ENCODE measurements at regions not wholly inside any gene's neighbourhood (a gene's known extent, or its start where the extent isn't known, plus 50 kb on each side); places are given as distances from the start of the nearest gene placed in this dataset.
"Not testable (repeated sequence)": the region's sequence is repeated elsewhere in the genome, so short reads cannot be mapped to it uniquely, and the experiment has no call there.

DNA sequence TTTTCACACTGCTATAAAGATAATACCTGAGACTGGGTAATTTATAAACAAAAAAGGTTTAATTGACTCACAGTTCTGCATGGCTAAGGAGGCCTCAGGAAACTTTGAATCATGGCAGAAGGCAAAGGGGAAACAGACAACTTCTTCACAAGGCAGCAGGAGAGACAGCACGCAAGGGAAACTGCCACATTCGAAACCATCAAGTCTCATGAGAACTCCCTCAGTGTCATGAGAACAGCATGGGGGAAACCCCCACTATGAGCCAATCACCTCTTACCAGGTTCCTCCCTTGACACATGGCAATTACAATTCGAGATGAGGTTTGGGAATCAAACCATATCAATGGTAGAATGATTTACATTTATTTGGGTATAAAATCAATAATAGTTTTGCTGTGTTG is 558.5 kb downstream of the TMTC2 start:
- no peaks in the 10 kb centered on the region for H3K4me1 ChIP-seq
- ATAC-seq = no peak
- H3K4me3 ChIP-seq = no peak overlapping the region
- TF ChIP-seq, protein P1, sequence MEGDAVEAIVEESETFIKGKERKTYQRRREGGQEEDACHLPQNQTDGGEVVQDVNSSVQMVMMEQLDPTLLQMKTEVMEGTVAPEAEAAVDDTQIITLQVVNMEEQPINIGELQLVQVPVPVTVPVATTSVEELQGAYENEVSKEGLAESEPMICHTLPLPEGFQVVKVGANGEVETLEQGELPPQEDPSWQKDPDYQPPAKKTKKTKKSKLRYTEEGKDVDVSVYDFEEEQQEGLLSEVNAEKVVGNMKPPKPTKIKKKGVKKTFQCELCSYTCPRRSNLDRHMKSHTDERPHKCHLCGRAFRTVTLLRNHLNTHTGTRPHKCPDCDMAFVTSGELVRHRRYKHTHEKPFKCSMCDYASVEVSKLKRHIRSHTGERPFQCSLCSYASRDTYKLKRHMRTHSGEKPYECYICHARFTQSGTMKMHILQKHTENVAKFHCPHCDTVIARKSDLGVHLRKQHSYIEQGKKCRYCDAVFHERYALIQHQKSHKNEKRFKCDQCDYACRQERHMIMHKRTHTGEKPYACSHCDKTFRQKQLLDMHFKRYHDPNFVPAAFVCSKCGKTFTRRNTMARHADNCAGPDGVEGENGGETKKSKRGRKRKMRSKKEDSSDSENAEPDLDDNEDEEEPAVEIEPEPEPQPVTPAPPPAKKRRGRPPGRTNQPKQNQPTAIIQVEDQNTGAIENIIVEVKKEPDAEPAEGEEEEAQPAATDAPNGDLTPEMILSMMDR (IDR thresholded peaks at IDR 0.05) = no peak
- no peaks in the 10 kb centered on the region for H3K9me3 ChIP-seq
- H3K27ac ChIP-seq = no peak overlapping the region
- H3K36me3 ChIP-seq = no peaks in the 10 kb centered on the region
- intact Hi-C loops (cut with DNase I) = no loop called here
- H3K27me3 ChIP-seq = no peaks in the 10 kb centered on the region
- DNase-seq = no peak

DNA sequence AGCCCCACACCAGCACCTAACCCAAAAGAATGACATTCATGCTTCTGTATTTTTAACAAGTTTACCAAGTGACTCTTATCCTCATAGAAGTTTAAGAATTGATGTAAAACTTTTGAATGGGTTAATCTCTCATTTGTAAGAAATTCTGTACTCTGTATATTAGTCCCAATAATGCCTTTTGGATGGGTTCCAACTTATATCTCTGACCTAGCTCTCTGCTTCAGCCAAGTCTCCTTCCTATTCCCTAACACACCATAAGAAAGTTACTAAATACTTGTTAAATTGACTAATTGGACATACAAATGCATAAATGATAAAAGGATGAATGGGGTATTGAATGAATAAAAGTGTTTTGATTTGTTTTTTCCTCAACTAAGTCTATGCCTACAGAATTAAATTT is 557.3 kb downstream of the TMTC2 start:
- ATAC-seq (no peak), DNase-seq (peak in 1 of 4 donors; percentile 18)
- H3K27ac ChIP-seq = no peak overlapping the region
- H3K4me3 ChIP-seq = no peak overlapping the region
- H3K4me1 ChIP-seq = no peaks in the 10 kb centered on the region
- intact Hi-C loops (cut with DNase I) = no loop called here
- TF ChIP-seq, protein P1 (IDR thresholded peaks at IDR 0.05) = no peak
- H3K27me3 ChIP-seq = no peaks in the 10 kb centered on the region
- no peaks in the 10 kb centered on the region for H3K36me3 ChIP-seq
- no peaks in the 10 kb centered on the region for H3K9me3 ChIP-seq

DNA sequence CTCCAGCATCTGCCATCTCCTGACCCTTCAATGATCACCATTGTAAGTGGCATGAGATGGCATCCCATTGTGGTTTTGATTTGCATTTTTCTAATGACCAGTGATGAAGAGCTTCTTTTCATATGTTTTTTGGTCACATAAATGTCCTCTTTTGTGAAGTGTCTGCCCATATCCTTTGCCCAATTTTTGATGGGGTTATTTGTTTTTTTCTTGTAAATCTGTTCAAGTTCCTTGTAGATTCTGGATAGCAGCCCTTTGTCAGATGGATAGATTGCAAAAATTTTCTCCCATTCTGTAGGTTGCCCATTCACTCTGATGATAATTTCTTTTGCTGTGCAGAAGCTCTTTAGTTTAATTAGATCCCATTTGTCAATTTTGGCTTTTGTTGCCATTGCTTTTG is 547.3 kb downstream of the TMTC2 start:
- H3K9me3 ChIP-seq; H3K27ac ChIP-seq; ATAC-seq; H3K36me3 ChIP-seq; H3K4me1 ChIP-seq; DNase-seq; H3K4me3 ChIP-seq; intact Hi-C loops (cut with DNase I); H3K27me3 ChIP-seq: not testable (repeated sequence)

DNA sequence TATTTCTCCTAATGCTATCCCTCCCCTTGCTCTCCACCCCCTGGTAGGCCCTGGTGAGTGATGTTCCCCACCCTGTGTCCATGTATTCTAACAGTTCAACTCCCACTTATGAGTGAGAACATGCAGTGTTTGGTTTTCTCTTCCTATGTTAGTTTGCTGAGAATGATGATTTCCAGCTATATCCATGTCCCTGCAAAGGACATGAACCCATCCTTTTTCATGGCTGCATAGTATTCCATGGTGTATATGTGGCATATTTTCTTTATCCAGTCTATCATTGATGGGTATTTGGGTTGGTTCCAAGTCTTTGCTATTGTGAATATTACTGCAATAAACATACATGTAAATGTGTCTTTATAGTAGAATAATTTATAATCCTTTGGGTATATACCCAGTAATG is 540.3 kb downstream of the TMTC2 start:
- ATAC-seq; intact Hi-C loops (cut with DNase I); H3K4me1 ChIP-seq; H3K36me3 ChIP-seq; DNase-seq; H3K27ac ChIP-seq; H3K27me3 ChIP-seq; H3K4me3 ChIP-seq; H3K9me3 ChIP-seq: not testable (repeated sequence)

DNA sequence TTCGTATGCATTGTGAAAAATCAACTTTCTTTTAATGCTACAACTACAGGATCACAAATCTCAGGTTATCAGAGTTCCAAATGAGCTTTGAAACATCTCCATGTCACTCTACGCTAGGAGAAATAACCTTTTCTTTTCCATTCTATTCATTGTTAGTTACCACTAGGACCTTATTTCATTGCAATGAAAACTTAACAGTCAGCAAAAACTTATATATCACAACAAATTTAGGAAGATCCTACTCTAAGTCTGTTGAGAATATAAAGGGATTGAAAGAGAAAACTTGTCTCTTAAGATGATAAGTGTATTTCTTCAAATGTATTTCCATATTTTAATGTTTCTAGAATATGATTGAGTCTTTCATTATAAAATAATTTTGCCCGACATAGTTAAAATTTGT is 539.1 kb downstream of the TMTC2 start:
- Histone ChIP-seq H3K4me1 (no peaks in the 10 kb centered on the region), H3K27me3 (no peaks in the 10 kb centered on the region), H3K9me3 (peaks cover 0 to 6% of the 10 kb centered on the region in 2 donors), H3K36me3 (no peaks in the 10 kb centered on the region), H3K4me3 (no peak overlapping the region), H3K27ac (no peak overlapping the region)
- no peak for DNase-seq
- no peak for ATAC-seq
- TF ChIP-seq, protein P1 (IDR thresholded peaks at IDR 0.05) = no peak
- intact Hi-C loops (cut with DNase I) = no loop called here

DNA sequence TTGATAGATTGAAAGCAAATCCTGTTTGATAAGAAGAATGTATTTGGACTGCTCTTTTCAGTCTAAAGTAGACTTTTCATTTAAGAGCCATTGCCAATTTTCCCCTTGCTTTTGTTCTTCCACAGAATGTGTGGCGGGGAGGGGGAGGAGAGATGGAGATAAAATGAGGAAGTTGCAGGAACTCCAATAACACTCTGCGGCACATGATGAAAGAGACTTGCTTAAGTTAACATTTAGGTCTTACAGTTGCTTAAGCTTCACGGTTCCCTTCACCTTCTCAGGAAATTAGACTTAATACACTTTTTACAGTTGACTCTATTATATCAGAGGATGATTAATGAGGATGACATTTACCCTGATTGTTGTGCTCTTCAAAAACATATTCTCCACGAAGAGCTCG is 537.3 kb downstream of the TMTC2 start:
- Histone ChIP-seq H3K36me3 (no peaks in the 10 kb centered on the region), H3K4me3 (no peak overlapping the region), H3K9me3 (peaks cover 0 to 6% of the 10 kb centered on the region in 2 donors), H3K27ac (no peak overlapping the region), H3K27me3 (no peaks in the 10 kb centered on the region), H3K4me1 (no peaks in the 10 kb centered on the region)
- ATAC-seq = no peak
- intact Hi-C loops (cut with DNase I) = no loop called here
- DNase-seq = peak in 1 of 4 donors; percentile 19
- TF ChIP-seq, protein P1 (IDR thresholded peaks at IDR 0.05) = no peak
